Activated effector memory CD4-positive, alpha-beta T cell treated with Interleukin-2 at 50 U/mL for 16 hours (primary cell): ENCODE measurements at regions not wholly inside any gene's neighbourhood (a gene's known extent, or its start where the extent isn't known, plus 50 kb on each side); places are given as distances from the start of the nearest gene placed in this dataset.

ENCODE experiments used
- DNase-seq: peaks from one replicate; pipeline ENCODE4 v3.0.0-alpha.2; 2020

DNA sequence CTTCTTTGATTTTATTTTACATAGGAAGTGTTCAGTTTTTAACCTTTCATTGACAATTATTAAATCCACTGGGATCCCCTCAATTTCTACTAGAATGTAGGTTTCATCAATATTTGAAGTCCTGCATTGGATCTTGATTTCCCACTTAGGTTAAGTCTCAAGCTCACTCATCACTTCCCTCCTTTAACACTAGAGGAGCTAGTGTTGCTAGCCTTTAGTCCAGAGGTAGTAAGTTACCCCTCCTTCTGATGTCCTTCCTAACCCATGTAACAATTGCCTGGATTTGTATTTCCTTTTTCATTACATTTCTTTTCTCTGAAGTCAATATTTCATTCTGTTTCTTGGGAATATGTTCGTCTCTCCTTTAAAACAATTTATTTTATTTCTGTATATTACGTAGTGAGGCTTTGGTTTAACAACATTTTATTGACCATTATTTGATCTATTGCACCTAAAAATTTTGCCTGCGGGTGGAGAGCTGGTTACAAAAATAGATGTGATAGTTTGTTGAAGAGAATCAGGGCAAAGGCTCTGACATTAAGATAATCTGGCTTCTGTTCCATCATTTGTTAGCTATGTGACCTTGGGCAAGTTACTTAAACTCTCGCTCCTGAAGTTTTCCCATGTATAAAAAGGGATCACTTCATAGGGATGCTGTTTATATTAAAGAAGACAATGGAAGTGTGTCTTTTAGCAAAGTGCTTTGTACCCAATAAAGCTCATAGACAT, 833.0 kb downstream of the SLC4A3 start:
- no peak for DNase-seq

DNA sequence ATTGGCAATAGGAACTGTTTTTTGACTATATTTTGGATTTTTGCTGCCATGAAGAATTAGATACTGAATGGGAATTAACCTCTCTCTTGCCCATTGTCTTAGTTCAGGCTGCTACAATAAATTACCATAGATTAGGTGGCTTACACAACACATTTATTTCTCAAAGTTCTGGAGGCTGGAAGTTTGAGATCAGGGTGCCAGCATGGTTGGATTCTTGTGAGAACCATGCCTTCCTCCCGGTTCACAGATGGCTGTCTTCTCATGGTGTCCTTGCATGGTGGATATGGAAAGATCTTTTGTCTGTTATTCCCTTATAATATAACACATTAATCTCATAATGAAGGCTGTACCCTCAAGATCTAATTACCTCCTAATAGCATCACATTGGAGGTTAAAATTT, 836.4 kb downstream of the SLC4A3 start:
- DNase-seq: no peak

GRCh38 chr2:220465700-220466099, 838.3 kb downstream of the SLC4A3 start:
- DNase-seq: no peak

DNA sequence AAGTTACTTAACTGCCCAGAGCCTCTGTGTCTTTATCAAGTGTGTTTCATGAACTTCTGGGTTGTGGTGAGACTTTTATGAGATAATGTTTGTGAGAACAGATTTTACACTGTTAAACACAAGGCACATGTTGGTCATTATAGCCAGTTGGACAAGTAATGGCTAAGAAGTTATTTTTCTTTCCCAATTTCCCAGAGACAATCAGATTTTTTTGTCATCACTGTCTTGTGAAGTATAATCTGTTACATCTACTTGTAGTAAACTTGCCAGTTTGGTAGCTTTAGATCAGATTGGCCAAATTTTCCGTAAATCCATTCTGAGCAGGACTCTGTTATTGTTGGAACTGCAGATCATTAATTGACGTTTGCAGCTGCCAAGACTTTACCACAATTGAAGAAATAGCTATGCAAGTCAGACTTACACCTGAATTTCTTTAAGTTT, 838.8 kb downstream of the SLC4A3 start:
- no peak for DNase-seq

- no peak for DNase-seq
Observed at GRCh38 chr2:220469201-220469600, 841.8 kb downstream of the SLC4A3 start.

GRCh38 chr2:220473611-220474010, 846.2 kb downstream of the SLC4A3 start:
- DNase-seq: no peak

GRCh38 chr2:220476877-220477276, 849.4 kb downstream of the SLC4A3 start:
- no peak for DNase-seq

- DNase-seq: no peak
Observed at GRCh38 chr2:220478305-220479058, 851.1 kb downstream of the SLC4A3 start.

GRCh38 chr2:220482716-220483115, 855.3 kb downstream of the SLC4A3 start:
- no peak for DNase-seq

DNA sequence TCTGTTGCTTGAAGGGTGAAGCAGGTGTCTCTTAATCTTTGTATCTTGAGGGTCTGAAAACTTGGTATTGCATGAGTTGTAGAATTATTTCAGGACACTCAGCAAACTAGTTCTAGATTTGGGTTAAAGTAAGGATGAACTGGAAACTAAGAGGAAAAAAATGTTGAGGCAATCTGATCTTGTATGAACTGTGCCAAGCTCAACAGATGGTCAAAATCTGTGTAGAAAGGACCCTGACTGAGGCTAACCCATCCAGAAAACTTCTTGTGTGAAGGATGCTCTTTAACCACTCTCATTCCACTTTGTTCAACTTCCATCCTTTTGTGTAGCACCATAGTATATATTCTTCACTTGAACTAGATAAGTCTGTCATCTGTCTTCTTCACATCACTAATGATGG, 861.7 kb downstream of the SLC4A3 start:
- DNase-seq: no peak

GRCh38 chr2:220491670-220492069, 864.2 kb downstream of the SLC4A3 start:
- no peak for DNase-seq

DNA sequence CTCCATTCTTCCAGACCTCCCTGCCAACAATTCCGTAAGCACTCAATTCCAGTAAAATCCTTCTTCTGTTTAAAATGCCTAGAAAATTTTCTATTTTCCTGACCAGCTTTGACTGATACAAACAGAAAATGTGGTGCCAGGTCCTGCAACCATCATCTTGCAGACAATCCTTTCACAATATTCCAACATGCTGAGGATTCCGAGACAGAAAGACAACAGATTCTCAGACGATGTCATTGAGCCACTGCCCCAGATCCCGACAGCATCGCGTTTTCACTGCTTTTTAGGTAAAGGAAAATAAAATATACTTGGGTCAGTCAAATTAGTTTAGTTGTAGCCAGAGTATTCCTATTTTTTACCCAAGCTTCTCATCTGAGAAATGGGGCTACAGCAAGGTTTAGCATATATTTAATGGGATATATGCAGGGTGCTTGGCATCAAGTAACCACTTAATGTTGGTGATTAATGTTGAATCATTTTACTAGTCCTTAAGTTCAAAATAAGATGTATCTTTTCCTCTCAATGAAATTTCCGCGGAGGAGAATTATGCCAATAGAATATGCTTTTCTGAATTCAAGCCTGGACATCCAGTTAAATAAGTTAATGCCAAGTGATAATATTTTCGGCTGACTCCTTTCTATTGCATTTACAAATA, 866.6 kb downstream of the SLC4A3 start:
- no peak for DNase-seq

DNA sequence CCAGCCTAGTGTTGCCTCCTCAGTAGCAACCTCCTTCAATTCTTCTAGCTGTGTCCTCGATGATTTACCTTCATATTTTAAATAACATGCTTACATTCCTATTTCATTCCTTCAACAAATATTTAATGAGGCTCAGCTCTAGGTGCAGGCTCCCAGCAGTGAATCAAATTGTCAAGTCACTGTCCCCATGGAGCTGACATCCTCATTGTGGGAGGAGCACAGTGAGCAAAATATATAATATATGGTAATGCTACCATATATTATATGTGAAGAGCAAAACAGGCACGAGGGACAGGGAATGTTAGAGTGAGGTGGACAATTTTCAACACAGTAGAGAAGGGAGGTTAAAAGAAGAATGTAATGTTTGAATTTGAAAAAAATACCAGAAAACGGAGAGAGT, 869.1 kb downstream of the SLC4A3 start:
- DNase-seq: no peak

GRCh38 chr2:220499225-220499624, 871.8 kb downstream of the SLC4A3 start:
- DNase-seq: no peak

- no peak for DNase-seq
Observed at GRCh38 chr2:220502539-220502938, 875.1 kb downstream of the SLC4A3 start.

DNA sequence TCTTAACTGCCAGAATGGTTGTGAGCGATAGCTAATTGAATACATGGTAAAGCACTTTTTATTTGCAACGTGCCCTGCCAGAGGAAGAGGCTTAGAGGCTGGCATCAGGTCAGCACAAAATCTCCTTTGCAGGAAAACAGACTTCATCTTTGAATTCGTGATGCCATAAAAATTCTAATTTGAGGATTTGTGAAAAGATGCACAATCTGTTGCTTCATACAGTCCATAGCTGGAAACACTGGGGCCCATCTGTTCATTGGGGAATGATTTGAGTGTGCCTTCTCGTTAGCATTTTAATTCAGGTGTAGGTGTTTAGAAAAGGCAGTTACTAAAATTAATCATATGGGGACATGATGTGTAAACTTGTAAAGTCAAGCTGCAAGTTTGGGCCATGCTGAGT, 876.0 kb downstream of the SLC4A3 start:
- no peak for DNase-seq

DNA sequence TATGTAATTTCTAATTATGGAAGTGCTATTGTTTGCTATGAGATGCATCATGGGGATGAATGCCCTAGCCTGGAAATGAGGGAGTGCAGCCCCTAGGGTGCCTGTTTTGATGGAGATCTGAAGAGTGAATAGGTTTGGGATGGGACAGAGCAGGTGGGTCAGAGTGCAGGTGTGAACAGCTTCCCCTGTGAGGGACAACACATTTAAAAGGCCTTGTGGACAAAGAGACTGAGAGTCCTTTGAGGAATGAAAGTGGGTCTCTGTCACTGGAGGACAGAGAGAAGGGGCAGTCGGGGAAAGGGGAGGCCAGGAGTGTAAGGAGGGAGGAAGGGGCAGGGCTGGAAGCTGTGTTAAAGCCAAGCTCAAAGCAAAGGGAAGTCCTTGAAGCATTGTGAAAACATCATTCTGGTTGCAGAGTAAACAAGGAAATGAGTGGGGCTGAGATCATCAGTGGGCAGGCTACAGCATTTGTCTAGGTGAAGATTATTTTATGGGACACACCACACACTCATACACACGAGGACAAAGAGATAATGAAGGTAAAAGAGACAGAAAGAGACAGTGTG, 877.6 kb downstream of the SLC4A3 start:
- DNase-seq: no peak

DNA sequence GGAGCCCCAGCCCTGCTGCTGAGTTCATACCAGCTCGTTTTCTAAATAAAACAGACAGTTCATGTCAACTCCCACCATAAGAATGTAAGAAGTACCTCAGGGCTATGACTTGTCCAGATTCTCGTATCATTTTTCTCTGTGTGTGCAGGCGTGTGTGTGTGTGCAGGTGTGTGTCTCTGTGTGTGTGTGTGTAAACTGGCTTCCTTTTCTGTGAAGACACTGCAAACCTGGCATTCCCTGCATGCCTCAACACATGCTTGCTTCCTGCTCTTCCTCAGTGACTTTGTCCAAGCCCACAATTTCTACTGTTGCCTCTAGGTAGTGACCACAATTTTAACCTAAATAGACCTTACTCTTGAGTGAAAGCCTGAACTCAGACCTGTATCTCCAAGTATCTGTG, 879.0 kb downstream of the SLC4A3 start:
- no peak for DNase-seq

GRCh38 chr2:220509096-220509757, 881.8 kb downstream of the SLC4A3 start:
- DNase-seq: no peak

DNA sequence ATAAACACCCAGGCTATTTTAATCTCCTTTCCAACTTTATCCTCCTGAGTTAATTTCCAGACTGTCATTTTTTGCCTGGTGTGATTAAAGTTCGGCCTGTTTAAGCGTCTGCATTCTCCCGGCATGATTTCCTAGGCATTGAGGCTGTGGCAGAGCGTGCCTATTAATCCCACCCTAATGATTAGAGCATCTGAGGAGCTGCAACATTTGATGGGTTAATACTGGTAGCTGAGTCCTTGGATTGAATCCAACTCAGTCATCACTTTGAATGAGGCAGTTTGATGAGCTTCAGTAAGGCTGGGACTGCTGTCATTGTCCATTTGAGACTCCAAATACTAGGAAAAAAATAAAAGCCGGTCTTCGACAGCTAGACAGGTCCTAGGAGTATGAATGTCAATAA, 882.5 kb downstream of the SLC4A3 start:
- no peak for DNase-seq

GRCh38 chr2:220510668-220511067, 883.2 kb downstream of the SLC4A3 start:
- no peak for DNase-seq

DNA sequence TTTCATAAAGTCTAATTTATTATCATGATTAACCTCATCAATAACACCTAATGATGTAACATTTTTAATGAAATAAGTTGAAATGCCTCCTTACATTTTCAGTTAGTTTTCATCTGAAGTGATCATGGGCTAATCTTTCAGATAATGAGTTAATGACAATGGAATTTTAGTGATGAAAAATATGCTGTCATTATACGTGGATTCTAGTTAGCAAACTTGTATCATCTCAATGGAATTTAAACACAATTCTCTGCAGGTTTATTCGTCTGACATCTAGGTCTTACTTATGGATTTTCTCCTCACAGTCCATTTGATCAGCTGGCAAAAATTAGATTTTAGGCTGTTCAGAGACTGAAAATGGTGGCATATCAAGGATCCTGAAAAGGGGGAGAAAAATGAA, 885.0 kb downstream of the SLC4A3 start:
- no peak for DNase-seq
